Fibroblast of the conjunctiva (primary cell): ENCODE measurements at regions not wholly inside any gene's neighbourhood (a gene's known extent, or its start where the extent isn't known, plus 50 kb on each side); places are given as distances from the start of the nearest gene placed in this dataset.

Experiments used
- DNase-seq: peaks from one replicate; pipeline ENCODE4 v3.0.0-alpha.2; 2010; ENCODE audit warnings: low read depth

GRCh38 chr4:89363786-89364185 lies 56.2 kb upstream of the GPRIN3 start:
- DNase-seq: no peak

- no peak for DNase-seq
These were observed 51.5 kb upstream of the GPRIN3 start for GRCh38 chr4:89358935-89359638.

- no peak for DNase-seq
These were observed 50.2 kb upstream of the GPRIN3 start for GRCh38 chr4:89357787-89358186.
